NCI-H187 treated with DMSO at 0.1 percent for 48 hours (cell line): ENCODE measurements at regions not wholly inside any gene's neighbourhood (a gene's known extent, or its start where the extent isn't known, plus 50 kb on each side); places are given as distances from the start of the nearest gene placed in this dataset.

Experiments
- DNase-seq: peaks from one replicate; lab custom pipeline; 2025; lab: John Stamatoyannopoulos, UW

DNA sequence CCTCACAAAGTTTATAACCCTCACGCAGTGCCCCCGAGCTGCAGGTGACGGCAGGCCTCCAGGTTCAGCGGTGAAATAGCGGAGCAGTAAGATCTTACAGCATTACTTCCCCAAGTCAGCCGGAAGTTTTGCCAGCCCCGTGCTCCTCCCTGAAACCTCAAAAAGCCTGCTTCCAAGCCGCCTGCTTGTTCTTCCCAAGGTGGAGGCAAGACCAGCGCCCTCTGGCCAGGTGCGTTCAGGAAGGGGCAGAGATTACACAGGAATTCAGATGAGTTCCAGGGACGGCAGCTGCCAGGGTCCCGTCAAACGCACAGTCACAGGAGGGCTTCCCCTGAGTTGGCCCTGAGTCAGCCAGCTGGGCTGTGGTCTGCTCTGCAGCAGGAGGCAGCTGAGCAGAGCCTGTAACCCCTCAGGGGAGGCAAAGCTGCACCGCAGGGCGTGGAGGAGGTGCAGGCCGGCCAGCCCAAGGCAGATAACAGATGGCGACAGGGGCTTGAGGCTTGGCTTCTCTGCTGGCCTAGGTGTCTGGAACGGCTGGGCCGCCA, 124.1 kb upstream of the RPS6KA2 start:
- DNase-seq, result no peak

DNA sequence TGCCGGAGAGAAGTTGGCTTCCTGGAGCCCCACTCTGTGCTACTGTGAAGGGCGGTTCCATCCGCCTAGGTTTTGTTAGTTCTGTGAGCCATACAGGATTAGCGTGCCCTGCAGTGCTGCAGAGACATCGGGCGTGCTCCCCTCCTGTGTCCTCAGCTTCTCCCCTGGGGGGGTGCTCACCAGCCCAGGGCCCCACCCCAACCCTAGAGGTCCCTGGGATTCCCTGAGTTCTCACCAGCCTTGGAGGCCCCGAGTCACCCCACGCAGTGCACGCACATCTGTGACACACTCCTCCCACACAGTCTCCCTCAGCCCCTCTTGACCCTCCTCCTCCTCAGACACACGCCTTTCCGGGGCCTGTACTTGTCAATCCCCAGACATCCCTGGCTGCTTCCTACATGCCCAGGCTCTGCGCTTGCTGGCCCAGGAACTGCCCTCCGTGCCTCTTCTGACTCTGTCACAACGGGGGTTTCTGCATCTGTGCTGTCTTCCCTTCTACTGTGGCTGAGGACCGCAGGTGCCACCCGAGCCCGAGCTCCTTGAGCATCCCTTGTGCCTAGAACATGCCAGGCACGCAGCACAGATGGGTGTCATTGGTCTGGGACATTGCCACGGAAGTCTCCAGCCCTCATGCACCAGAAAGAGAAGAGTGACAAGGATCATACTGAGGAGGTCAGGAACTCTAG, 123.2 kb upstream of the RPS6KA2 start:
- no peak for DNase-seq

DNA sequence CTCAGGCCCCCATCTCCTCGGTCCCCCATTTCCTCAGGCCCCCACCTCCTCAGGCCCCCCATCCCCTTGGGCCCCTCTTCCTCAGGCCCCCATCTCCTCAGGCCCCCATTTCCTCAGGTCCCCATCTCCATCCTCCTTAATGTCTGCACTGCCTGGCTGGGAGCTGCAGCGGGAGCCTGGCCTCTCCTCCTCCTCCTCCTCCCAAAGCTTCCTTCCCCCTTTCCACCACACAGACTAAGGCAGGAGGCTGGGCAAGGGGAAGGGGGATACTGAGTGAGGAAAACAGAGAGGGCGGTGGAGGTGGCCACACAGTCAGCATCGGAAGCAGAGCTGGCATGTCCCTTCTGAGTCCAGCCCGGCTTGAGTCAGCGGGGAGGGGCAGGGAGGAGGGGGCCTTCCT, 122.6 kb upstream of the RPS6KA2 start:
- no peak for DNase-seq

DNA sequence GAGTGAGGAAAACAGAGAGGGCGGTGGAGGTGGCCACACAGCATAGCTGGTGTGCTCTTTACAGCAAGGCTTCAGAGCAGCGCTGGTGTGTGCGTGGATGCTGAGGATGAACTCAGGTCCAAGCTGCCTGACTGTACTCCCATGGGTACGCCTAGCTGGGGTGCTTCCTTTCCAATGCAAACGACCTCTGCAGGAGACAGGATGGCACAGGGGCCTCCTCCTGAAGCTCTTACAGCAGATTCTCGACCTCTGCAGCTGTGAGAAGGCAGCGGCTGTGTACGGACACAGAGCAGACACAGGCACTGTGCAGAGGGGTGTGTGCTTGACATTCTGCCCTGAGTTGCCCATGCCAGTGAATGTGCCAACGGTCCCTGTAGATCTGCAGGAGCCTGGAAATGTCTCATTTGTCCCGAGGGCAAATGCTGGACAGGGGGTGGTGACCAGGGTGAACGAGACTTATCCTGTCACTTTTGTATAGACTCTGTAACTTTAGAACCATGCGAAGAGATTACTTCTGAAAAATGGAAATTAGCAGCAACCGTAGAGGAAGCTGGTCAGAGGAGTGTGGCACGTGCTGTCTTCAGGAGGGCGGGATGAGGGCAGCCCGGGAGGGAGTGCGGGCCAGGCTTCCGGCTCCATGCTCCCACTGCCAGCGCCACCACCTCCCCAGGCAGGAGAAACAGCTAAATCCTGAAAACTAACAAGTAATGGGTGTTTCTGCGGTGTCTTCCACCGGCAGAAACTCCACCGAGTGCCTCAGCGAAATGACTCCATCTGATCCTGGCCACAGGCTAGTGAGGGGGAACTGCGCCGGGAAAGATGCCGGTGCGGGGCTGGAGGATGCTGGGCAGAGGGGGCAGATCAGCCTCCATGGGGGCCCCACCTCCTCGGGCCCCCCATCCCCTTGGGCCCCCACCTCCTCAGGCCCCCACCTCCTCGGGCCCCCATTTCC, 120.9 kb upstream of the RPS6KA2 start:
- no peak for DNase-seq

DNA sequence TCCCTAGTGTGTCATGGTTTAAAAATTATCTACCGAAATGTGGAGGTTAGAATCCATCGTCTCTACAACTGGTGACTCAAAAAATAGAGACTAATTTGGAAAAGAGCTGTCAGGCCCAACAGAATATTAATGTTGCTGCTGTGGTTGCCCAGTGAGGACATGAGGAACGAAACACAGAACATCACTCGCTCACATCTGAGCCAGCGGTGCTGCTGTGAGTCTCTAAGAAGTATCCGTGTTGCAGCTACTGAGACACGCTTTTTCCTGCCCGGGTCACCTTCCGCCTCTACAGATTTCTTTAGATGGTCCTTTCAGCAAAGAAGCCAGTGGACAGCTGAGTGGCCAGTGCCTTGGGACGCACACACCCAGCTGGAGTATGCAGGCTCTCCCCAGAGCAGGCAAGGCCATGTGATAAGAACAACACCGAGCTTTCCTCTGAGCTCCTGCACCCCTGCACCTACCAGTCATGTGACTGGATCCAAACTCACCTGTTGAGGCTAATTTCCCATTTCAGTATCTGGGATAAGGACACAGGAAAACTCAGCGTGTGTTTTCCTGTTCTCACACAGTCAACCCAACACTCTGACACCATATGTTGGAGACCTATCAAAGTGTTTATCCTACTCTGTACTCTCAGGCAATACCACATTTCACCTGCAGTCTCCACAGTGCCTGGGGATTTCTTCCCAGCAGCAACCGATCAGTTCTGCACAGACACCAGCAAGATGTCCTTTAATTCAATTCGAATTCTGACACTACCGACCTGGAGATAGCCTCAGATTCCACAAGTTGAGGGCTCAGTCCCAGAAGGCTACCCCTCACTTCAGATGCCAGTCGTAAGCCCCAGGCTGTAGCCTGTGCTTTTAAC, 119.0 kb upstream of the RPS6KA2 start:
- no peak for DNase-seq

DNA sequence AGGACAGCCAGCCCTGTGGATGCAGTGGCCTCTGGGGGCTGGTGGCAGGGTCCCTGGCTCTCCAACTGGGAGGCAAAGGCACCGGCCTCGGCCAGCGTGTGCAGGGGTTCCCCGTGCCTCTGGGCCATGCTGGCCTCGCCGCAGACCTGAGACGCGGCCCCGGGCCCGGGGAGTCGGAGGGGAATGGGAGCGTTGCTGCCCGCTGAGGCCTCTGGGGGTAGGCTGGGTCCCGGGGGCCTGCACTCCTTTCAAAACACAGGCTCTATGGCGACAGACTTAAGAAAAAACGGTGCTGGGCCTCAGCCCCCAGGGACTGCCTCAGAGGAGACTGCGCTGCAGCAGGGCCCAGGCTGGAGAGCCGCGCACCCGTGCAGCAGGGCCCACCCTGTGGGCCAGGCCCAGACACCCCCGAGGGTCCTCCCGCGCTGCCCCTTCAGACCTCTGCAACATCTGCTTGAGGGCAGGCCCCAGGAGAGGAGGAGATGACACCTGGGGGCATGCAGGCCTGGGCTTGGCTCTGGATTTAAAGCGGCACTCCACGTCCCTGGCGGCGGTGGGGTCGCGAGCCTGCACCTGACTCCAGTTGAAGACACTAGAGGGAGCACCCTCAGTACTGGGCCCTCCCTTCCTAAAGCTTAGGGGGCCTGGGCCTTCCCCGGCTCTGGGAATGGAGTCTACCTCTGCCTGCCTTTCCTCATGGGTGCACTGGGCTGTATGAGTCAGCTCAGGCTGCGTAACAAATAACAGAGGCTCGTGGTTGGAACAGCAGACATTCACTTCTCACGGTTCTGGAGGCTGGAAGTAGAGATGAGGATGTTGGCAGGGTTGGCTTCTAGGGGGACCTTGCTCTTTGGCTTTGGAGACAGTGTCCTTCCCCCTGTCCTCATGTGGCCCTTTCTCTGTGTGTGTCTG, 117.4 kb upstream of the RPS6KA2 start:
- no peak for DNase-seq

DNA sequence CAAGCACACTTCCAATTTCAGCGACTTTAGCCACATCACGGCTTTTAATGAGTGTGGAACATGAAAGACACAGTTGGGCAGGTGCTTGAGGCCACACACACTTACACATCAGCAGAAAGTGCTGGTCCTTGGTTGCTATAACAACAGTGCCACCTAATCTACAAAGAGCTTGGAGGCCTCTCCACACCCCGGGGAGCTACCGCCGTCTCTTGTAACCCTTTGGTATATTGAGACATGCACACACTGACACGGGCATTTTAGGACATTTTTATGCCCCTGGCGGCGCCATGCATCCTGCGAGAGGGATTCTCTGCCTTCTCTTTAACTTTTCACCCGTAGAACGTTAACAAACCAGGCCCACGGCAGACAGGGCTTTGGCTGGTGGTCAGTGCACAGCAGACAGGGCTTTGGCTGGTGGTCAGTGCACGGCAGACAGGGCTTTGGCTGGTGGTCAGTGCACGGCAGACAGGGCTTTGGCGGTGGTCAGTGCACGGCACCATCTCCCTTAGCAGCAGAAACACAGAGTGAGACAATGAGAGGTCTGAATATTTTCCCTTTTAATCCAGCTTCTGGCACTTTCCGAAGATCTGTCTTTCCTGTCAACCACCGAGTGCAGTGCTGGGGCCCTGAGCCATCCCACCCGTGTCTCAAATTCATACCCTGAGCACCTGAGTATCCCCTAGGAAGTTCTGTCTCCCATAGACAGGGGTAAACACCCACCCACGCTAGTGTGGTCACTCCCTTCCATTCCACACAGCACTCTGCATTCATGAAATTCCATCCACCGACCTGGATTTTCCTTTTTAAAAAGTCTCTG, 116.6 kb upstream of the RPS6KA2 start:
- DNase-seq, result peak; percentile 63

DNA sequence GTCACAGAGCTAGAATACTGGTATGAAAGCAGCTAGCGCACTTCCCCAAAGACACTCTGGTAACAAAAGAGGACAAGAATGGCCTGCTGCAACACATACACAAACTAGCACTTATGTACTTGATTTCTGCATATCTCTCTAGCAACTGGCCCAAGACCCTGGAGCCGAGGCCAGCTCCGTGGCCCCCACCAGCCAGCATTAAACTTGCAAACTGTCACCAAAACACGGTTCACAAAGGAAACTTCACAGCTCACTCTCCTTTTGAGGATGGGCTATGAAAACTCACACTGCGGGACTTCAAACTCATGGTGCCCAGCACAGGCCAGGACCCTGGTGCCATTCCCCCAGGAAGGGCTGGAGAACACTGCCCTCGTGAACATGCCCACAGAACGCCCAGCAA, 115.9 kb upstream of the RPS6KA2 start:
- no peak for DNase-seq

DNA sequence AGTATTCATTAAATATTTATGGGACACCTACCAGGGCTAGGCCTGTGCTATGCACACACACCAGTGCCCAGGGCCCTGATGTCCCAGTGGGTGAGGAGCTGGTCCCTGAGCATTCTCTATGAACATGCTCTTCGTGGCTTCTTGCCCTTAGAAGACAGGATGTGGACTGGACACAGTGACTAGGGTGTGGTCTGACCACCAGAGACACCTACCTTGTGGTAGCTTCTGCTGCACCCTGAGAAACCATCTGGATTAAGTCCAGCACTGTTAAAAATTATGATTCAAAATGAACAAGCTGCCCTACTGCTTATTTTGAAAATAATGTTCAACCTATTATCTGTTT, 112.9 kb upstream of the RPS6KA2 start:
- DNase-seq, result no peak

DNA sequence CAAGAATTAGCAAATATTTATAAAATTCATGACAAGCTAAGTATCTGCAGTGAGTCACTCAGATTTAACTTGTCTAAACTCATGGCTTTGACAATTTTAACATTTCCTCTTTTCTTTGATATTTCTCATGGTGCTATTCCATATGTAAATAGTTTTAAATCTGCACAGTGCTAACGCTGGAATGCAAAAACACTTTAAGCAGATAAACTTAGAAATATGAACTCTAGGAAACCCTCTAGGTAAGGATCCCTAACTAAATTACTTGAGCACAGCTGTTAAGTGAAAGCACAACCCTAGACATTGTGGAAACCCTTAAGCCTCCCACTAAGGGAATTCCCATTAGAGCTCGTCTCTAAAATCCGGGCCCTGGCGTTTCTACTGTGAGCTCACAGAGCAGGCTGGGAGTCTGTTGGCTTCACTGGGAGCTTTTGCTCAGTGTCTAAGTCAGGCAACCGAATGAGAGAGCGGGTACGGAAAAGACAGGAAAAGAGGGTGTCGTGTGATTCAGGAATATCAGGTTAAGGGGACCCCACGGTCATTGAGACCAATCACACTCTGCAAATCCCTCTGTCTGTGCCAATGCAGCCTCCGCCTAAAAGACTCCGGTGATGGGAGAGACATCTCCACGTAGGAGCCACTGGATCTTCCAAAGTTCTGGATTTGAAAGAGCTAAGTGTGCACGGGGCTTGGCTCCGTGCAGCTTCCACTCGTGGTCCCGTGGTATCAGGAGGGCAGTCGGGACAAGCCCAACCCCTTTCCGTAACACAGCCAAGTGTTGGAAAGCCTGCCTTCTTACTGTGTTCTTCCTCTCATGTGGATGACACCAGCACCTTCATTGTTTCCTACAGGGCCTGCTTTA, 112.3 kb upstream of the RPS6KA2 start:
- DNase-seq, result no peak

DNA sequence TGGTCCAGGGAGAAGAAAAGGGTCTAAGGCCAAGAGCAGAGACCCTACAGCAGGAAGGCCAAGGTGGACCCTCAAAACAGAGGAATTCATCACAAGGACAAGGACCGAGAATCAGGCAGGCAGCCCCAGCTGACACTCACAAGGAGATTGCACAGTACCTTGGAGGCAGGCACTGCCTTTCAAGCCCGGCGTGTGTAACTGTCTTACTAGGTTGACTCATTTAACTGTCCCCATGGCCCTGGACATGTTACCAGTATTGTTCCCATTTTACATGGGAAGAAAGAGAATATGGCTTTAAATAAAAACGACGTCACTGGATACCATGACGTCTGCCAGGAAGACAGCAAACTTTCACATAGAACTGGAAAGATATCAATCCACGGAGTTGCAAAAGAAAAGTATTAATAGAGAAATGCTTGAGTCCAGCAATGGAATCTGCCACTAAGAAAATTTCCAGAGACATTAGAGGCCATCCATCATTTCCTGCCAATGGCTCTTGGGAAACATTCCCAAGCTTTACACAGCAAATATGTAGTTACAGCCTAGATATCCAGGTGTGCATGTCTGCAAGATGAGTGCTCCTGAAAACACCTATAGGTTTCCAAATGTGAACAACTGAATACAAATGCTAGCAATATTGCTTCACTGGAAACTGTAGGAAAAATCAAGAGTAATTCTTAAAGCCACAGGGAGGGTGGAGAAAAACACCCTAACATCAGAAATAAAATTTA, 111.5 kb upstream of the RPS6KA2 start:
- no peak for DNase-seq

DNA sequence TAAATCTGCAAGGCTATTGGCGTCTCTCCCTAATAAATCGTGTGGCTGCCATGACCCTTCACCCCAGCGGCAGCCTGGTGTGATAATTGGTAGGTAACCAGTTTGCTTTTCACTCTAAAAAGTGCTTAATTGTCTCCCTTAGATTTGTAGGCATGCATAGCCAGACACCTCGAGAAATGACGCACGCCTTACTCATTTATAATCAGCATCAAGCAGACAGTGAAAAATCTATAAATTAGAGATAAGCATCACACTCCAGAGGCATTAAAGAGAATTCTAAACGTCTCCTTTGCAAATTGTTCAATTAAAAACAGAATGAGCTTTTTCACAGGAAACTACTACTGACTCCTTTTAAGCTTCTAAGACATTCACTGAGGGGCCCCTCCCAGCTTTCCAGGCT, 110.2 kb upstream of the RPS6KA2 start:
- no peak for DNase-seq

DNA sequence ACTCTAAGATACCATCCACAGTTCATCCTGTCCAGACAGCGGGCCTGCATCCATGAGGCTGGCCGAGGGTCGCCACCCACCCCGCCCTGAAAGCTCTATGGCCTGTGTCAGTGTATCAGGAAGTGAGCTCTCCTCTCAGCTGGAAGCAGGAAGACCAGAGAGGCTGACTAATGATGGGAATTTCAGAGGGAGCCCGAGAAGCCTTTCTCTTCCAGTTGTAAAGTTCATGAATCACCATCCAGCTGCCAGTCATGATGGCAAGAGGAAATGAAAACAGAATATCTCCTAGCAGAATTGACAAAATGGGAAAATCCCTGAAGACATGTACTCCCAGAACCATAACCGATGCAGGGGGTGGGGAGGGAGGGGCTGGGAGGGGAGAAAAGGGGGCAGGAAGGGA, 109.6 kb upstream of the RPS6KA2 start:
- DNase-seq, result no peak

DNA sequence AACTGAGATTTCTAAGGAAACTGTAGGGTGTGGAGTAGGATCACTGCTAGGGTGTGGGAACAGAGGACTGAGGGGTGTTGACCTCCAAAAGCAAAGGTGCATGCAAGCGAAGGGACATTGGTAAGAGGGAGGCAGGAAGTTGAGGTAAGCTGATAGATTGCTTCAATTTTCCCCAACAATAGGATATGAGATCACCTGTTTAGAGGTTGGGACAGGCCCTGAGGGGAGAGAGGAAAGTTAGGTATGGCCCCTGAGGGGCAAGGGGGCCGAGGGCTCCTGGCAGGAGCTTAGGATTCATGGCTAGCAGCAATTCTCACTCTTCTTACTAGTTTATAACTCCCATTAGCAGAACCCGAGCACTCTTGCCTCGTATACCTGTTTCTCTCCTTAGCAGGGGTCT, 106.8 kb upstream of the RPS6KA2 start:
- DNase-seq, result no peak

DNA sequence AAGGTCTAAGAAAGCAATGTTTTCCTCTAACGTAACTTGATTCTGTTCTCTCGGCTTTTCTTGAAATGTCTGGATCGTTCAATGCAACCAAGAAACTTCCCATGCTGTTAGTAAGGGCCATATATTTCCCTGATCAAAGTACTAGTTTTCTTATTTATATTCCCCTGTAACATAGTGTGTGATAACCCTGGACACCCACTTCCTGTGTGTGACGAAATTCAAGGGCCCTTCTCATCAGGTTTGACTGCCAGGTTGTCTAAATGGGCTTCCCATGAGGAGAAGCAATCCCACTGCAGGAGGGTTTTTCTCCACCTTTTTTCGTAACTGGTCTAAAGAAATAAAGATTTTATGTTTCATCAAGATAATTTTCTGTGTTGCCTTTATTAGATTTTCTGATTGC, 102.6 kb upstream of the RPS6KA2 start:
- no peak for DNase-seq

DNA sequence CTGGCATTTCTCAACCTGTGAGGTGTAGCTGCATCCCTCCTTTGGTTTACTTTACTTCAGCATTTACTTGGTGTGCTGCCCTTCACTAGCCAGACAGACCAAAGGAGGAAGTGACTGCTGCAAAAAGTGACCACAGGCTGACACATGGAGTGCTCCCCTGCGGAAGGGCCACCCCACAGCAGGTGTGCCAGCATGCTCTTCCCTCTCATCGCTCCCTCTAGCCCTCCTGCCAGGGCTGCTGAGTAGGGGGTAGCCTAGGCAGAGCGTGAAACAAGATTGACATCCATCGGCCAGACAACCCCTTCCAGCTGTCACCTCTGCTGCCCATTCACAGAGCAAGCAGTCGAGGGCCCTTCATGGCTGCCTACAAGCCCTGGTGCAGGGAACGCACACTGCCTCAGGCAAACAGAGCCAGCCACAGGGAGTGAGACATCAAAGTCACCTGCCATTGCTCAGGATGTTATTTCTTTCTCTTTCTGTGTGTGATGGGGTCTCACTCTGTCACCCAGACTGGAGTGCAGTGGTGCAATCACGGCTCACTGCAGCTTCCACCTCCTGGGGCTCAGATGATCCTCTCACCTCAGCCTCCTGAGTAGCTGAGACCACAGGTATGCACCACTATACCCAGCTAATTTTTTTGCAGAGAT, 102.0 kb upstream of the RPS6KA2 start:
- no peak for DNase-seq

DNA sequence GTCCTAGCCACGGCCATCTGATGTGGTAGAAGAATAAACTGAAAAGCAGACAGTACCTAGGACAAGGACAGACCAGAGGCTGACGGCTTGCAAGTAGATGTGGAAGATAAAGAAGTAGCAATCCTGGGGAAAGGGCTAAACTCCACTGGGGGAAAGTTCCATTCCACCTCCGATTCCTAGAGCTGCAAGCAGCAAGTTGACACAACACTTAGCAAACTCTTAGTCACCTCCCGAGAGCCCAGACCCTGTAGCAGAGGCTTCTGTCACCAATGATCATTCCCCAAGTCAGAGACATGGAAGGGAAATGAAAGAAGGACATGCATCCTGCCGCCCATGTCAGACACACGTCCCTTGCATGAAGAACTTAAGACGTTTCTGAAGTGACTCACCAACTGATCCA, 99.2 kb upstream of the RPS6KA2 start:
- no peak for DNase-seq

DNA sequence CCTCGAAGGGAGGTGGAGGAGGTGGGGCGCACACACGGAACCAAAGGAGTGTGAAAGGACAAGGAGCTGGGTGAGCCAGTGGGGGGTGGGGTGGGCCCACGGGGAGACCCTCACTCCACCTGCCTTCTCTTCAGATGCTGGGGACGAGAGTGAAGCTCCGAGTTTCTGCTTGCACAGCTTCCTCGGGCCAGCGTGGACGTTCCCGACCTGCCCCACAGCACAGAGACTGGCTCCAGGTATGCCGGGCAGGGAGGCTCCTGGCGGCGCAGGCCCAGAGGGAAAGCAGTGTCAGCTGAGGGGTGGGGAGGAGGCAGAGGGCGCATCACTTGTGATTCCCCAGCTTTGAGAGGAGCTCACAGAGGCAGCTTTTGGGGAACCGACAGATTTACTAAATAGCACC, 98.5 kb upstream of the RPS6KA2 start:
- DNase-seq, result no peak
